8988T (cell line): ENCODE measurements at regions not wholly inside any gene's neighbourhood (a gene's known extent, or its start where the extent isn't known, plus 50 kb on each side); places are given as distances from the start of the nearest gene placed in this dataset.
"Not testable (repeated sequence)": the region's sequence is repeated elsewhere in the genome, so short reads cannot be mapped to it uniquely, and the experiment has no call there.

Experiments used
- DNase-seq: peaks from one replicate; pipeline ENCODE4 v3.0.0; 2011

DNA sequence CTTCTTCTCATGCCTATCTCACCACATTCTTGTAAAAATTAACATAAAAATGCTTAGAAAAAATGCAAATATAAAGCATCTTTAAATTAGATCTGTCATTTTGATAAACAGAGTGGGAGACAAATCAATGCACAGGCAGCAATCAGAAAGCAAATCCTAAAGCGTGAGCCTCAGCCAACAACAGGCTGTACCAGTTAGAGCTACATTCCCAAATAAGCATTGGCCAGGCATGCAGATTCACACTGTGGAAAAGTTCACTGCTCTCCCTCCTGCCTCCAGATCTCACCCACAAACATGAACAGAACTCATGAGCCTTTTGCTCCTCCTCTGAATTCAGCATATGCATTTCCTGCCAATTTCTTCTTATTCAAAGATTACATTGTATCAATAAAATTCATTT is 115.2 kb upstream of the FAT3 start:
- DNase-seq: no peak

- no peak for DNase-seq
These were observed 117.3 kb upstream of the FAT3 start for GRCh38 chr11:92107331-92107730.

DNA sequence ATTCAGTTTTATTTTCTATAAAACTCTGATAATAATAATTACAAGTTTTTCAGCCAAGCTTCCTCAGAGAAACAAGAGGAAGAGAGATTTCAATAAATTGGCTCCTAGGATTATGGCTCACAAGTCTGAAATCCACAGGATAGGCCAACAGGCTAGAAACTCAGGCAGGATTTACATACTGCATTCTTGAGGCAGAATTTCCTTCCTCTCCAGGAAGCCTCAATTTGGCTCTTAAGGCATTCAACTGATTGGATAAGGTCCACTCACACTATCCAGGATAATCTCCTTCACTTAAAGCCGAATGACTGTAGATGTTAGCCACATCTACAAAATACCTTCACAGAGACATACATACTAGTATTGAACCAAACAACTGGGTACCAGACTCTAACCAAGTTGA is 120.3 kb upstream of the FAT3 start:
- DNase-seq: no peak

- DNase-seq: no peak
These were observed 122.7 kb upstream of the FAT3 start for GRCh38 chr11:92101920-92102319.

GRCh38 chr11:92099183-92099582 is 125.4 kb upstream of the FAT3 start:
- DNase-seq: no peak

- DNase-seq: no peak
These were observed 126.4 kb upstream of the FAT3 start for GRCh38 chr11:92098172-92098571.

GRCh38 chr11:92087725-92088537 is 136.7 kb upstream of the FAT3 start:
- DNase-seq: no peak

DNA sequence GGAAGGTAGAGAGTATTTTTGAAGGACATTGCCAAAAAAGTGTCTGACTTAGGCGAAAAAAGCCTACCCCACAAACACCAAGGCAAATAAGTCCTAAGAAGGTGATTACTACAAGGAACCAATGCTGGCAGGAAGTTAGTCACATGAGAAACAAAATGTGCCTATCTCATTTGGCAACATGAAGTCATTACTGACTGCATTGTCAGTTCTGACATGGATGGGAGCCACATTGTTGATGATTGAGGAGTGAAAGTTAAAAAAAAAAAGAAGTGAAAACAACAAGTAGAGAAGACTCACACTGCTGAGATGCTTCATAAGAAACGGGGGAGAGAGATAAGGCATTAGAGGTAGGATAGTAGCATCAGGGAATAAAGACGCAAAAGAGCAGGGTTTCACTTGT is 141.5 kb upstream of the FAT3 start:
- no peak for DNase-seq

DNA sequence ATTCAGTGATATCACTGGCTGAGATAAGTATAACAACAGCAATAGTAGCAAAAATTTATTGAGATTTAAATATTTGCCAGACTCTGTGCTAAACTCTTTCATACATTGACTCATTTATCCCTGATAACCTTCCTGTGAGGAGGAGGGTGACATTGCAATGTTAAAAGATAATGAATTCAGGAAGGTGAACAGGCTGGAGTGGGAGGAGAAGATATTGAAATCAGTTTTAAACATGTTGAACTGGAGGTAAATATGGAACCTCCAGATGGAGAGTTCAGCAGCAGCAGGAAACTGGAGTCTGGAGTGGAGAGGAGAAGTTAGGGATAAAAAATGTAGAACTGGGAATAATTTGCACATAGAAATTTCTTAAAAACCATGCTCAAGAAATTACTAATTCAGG is 142.0 kb upstream of the FAT3 start:
- DNase-seq: no peak

- DNase-seq: not testable (repeated sequence)
These were observed 150.1 kb upstream of the FAT3 start for GRCh38 chr11:92074498-92074897.

DNA sequence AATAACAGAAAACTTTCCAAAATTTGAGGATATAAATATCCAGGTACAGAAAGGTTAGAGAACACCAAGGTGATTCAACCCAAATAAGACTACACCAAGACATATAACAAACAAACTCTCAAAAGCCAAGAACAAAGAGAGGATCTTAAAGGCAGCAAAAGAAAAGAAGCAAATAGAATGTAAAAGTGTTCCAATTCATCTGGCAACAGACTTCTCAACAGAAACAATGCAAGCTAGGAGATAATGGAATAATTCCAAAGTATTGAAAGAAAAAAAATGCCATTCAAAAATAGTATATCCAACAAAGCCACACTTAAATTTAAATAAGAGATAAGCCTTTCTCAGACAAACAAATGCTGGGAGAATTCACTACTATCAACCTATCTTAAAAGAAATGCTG is 153.0 kb upstream of the FAT3 start:
- DNase-seq: no peak

- DNase-seq: no peak
These were observed 154.4 kb upstream of the FAT3 start for GRCh38 chr11:92070026-92070889.

DNA sequence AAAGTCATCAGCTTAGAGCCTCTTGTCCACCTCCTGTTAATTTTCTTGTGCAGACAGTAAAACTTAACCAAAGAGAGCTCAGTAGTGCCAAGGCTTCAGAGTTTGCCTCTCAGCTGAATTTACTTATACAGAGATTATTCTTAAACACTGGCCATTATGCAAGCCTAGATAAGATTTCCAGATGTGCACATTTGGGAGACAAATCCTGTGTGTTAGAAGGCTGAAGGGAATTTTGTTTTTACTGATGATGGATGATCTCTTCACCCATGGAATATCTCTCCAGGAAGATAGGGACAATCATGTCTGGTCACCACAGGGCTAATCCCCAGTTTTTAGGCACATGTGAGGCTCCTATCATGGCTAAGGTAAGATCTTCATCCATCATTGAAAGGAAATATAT is 157.6 kb upstream of the FAT3 start:
- no peak for DNase-seq

- DNase-seq: no peak
These were observed 163.1 kb upstream of the FAT3 start for GRCh38 chr11:92061456-92062062.

- no peak for DNase-seq
These were observed 166.7 kb upstream of the FAT3 start for GRCh38 chr11:92057849-92058442.

DNA sequence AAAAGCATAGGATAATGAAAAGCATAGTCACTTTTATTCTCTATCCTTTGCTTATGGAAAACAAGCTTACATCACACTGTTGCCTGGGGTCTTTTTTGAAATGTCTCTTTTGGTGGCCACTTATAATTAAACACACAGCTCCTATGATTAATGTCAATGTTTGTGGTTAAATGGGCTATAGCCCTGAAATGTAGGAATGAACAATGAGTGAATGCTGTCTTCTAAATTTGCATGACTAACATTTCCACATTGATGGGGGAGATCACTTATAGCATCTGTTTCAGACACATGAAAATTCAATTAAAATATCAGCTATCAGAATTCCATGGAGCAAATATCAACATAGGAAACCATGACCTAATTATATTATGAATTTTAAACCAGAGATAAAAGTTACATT is 171.4 kb upstream of the FAT3 start:
- no peak for DNase-seq

- no peak for DNase-seq
These were observed 174.3 kb upstream of the FAT3 start for GRCh38 chr11:92050305-92050704.

DNA sequence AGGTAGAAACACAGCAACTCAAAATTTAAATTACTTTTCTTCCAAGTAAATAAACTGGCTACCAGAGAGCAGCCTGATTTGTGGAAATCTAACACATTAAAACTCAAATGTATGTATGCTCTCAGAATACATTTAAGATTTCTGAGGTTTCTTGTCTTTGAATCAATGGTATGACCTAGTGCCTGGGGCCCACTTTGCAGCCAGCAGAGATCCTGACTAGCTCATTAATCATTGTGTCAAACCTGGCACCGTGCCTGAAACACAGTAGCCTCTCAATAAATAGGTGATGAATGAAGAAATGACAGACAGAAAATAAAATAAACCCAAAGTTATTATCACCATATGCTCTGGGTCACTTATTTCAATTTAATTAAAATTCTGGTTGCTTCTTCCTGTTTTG is 176.2 kb upstream of the FAT3 start:
- DNase-seq: no peak

DNA sequence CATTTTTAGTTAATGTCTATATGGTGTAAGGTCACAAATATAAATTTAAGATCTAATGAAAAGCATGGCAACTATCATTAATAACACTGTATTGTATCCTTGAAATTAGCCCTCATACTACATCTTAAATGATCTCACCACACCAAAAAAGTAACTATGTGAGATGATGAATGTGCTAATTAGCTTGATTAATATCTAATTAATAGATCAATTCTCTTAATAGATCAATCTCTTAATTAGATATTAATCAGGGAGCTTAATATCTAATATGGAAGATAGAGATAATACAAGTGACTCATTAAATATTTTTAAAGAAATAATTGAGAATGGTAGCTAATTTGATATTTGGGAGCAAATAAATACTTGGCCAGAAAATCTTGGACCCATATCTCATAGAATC is 178.5 kb upstream of the FAT3 start:
- DNase-seq: no peak

GRCh38 chr11:92045301-92045700 is 179.3 kb upstream of the FAT3 start:
- no peak for DNase-seq

DNA sequence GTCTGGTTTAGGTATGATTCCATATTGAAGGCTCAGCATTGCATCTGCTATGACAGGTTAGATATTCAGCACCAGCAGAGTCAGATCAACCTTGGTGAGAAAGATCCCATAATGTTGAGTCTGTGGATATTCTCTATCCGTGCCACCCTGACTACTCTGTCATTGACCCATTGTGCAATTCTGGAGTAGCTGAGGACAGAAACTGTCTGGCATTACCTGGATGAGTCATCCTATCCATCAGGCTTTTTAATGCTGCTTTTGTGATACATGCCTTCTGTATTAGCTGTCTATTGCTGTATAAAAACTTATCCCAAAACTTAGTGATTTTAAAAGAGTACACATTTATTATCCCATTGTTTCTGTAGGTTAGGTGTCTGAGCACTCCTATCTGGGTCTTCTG is 189.1 kb upstream of the FAT3 start:
- no peak for DNase-seq

- DNase-seq: not testable (repeated sequence)
These were observed 197.5 kb upstream of the FAT3 start for GRCh38 chr11:92027136-92027535.

GRCh38 chr11:92026664-92027063 is 198.0 kb upstream of the FAT3 start:
- DNase-seq: no peak
